Uterus (tissue), 3 donors: ENCODE measurements at regions not wholly inside any gene's neighbourhood (a gene's known extent, or its start where the extent isn't known, plus 50 kb on each side); places are given as distances from the start of the nearest gene placed in this dataset.

Source experiments
- DNase-seq, 2 donors: peaks; one replicate each; pipeline ENCODE4 v3.0.0-alpha.2; 2019 to 2020
- H3K27ac ChIP-seq, 2 donors: fragments of 200-600 bp; sonication (generic); 1 replicate in 1 of 2; 2 replicates in 1 of 2; pipeline ENCODE4 v1.5.1; 2016 to 2018
- H3K27me3 ChIP-seq, 2 donors: fragments of 200-600 bp; sonication (generic); one replicate each; pipeline ENCODE4 v1.5.1; 2018 to 2019; ENCODE audit warnings: control low read depth in 1 of 2
- H3K36me3 ChIP-seq, 2 donors: fragments of 200-600 bp; sonication (generic); one replicate each; pipeline ENCODE4 v1.5.1; 2019; ENCODE audit warnings: control low read depth in 1 of 2
- H3K4me1 ChIP-seq, 2 donors: fragments of 200-600 bp; sonication (generic); one replicate each; pipeline ENCODE4 v1.5.1; 2018 to 2019; ENCODE audit warnings: control low read depth in 1 of 2
- H3K4me3 ChIP-seq, 2 donors: fragments of 200-600 bp; sonication (generic); 1 replicate in 1 of 2; 2 replicates in 1 of 2; pipeline ENCODE4 v1.5.1; 2018 to 2019; ENCODE audit warnings: mild to moderate bottlenecking in 1 of 2
- H3K9me3 ChIP-seq, 2 donors: fragments of 200-600 bp; sonication (generic); one replicate each; pipeline ENCODE4 v1.5.1; 2019; ENCODE audit warnings: control low read depth in 1 of 2
- POLR2A ChIP-seq, 2 donors: fragments of 450-650 bp; IDR thresholded peaks; one replicate each; pipeline ENCODE4 v1.6.1; 2016; ENCODE audit warnings: antibody characterized with exemption in 2 of 2, mild to moderate bottlenecking in 1 of 2, moderate library complexity in 1 of 2
- intact Hi-C: fragments of 100-400 bp; cut with DNase I; formaldehyde crosslinking; loops from one replicate; pipeline ENCODE4 v1.15.1; 2023; ENCODE audit warnings: low total_unique reads
- TF ChIP-seq, protein P1 (sequence below), 4 experiments: fragments of 200-600 bp in 2 of 4; fragments of 450-650 bp in 2 of 4; sonication (generic) in 2 of 4; IDR thresholded peaks; one replicate each; pipeline ENCODE4 v1.5.1; 2016 to 2019; ENCODE audit warnings: antibody characterized with exemption in 4 of 4, mild to moderate bottlenecking in 2 of 4, moderate library complexity in 1 of 4
- donor health status: DM: yes; HTN: yes; CAD: no.

DNA sequence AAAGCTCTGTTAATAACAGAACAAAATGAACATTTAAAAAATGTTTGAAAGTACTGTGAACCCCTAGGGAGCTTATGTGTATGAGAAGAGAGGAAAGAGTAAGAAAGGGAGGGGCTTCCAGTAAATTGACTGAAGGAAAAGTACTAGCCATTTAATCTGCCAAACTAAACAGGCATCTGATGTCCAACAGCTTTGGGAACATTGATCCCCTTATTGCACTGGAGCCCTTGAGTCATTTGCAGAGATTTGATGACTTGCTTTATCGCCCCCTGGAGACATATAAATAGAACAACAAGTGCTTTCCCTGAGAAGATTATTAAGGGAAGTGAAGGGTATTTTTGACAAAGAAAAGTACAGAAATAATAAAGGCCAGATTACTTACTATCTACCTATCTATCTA lies 319.3 kb upstream of the NOVA1 start:
- intact Hi-C loops: no loop called here
- no peak overlapping the region for H3K4me3 ChIP-seq
- H3K27ac ChIP-seq: no peak overlapping the region
- no peak for TF ChIP-seq POLR2A (IDR thresholded peaks at IDR 0.05)
- TF ChIP-seq, protein P1, sequence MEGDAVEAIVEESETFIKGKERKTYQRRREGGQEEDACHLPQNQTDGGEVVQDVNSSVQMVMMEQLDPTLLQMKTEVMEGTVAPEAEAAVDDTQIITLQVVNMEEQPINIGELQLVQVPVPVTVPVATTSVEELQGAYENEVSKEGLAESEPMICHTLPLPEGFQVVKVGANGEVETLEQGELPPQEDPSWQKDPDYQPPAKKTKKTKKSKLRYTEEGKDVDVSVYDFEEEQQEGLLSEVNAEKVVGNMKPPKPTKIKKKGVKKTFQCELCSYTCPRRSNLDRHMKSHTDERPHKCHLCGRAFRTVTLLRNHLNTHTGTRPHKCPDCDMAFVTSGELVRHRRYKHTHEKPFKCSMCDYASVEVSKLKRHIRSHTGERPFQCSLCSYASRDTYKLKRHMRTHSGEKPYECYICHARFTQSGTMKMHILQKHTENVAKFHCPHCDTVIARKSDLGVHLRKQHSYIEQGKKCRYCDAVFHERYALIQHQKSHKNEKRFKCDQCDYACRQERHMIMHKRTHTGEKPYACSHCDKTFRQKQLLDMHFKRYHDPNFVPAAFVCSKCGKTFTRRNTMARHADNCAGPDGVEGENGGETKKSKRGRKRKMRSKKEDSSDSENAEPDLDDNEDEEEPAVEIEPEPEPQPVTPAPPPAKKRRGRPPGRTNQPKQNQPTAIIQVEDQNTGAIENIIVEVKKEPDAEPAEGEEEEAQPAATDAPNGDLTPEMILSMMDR (IDR thresholded peaks at IDR 0.05): peak in 3 of 4 experiments; percentile 6 to 22 (median 14)
- DNase-seq: no peak
- H3K27me3 ChIP-seq: no peaks in the 10 kb centered on the region
- peaks cover 0 to 3% of the 10 kb centered on the region in 2 donors for H3K4me1 ChIP-seq
- H3K36me3 ChIP-seq: no peaks in the 10 kb centered on the region
- H3K9me3 ChIP-seq: no peaks in the 10 kb centered on the region

- TF ChIP-seq POLR2A (IDR thresholded peaks at IDR 0.05): no peak
- TF ChIP-seq, protein P1 (IDR thresholded peaks at IDR 0.05): no peak
- no peak for DNase-seq
- H3K27ac ChIP-seq: no peak overlapping the region
- no peak overlapping the region for H3K4me3 ChIP-seq
- intact Hi-C loops: no loop called here
- no peaks in the 10 kb centered on the region for H3K36me3 ChIP-seq
- H3K27me3 ChIP-seq: no peaks in the 10 kb centered on the region
- peaks cover 0 to 5% of the 10 kb centered on the region in 2 donors for H3K9me3 ChIP-seq
- no peaks in the 10 kb centered on the region for H3K4me1 ChIP-seq
Observed at GRCh38 chr14:26925876-26926584, 328.2 kb upstream of the NOVA1 start.

- H3K9me3 ChIP-seq: peaks cover 0 to 5% of the 10 kb centered on the region in 2 donors
- no peak overlapping the region for H3K27ac ChIP-seq
- H3K36me3 ChIP-seq: no peaks in the 10 kb centered on the region
- no peaks in the 10 kb centered on the region for H3K4me1 ChIP-seq
- H3K27me3 ChIP-seq: no peaks in the 10 kb centered on the region
- H3K4me3 ChIP-seq: no peak overlapping the region
- TF ChIP-seq, protein P1 (IDR thresholded peaks at IDR 0.05): no peak
- intact Hi-C loops: no loop called here
- DNase-seq: no peak
Observed at GRCh38 chr14:26926585-26926984, 328.8 kb upstream of the NOVA1 start.

- no peaks in the 10 kb centered on the region for H3K4me1 ChIP-seq
- intact Hi-C loops: no loop called here
- H3K9me3 ChIP-seq: peaks cover 0 to 5% of the 10 kb centered on the region in 2 donors
- no peak overlapping the region for H3K27ac ChIP-seq
- no peaks in the 10 kb centered on the region for H3K27me3 ChIP-seq
- DNase-seq: no peak
- TF ChIP-seq, protein P1 (IDR thresholded peaks at IDR 0.05): no peak
- TF ChIP-seq POLR2A (IDR thresholded peaks at IDR 0.05): no peak
- H3K4me3 ChIP-seq: no peak overlapping the region
- no peaks in the 10 kb centered on the region for H3K36me3 ChIP-seq
Observed at GRCh38 chr14:26928019-26928418, 330.2 kb upstream of the NOVA1 start.

- TF ChIP-seq POLR2A (IDR thresholded peaks at IDR 0.05): no peak
- TF ChIP-seq, protein P1 (IDR thresholded peaks at IDR 0.05): no peak
- H3K9me3 ChIP-seq: peaks cover 0 to 5% of the 10 kb centered on the region in 2 donors
- no peak overlapping the region for H3K4me3 ChIP-seq
- H3K27me3 ChIP-seq: no peaks in the 10 kb centered on the region
- intact Hi-C loops: no loop called here
- H3K27ac ChIP-seq: no peak overlapping the region
- H3K36me3 ChIP-seq: no peaks in the 10 kb centered on the region
- DNase-seq: no peak
- no peaks in the 10 kb centered on the region for H3K4me1 ChIP-seq
Observed at GRCh38 chr14:26929361-26929760, 331.5 kb upstream of the NOVA1 start.
